ENCODE measurements at regions not wholly inside any gene's neighbourhood (a gene's known extent, or its start where the extent isn't known, plus 50 kb on each side); places are given as distances from the start of the nearest gene placed in this dataset.

DNA sequence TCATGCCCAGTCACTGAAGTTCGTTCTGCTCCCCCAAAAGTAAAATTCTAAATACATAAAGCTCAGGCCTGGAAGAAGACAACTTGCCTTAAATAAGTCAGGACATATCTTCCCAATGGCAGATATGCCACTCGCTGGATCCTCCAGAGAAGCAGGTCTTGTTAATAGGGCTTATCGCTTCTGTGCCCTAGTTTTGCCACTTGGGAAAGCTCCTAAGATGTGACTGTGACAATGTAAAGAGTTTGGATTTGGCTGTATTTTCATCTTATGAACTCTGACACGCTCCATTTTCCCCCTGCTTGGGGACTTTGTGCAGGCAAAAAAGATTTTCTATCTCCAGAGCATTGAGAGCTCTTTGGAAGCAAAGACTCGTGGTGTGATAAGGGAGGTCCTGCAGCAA is 279.9 kb downstream of the WDR11 start:
- 67 to 68% methylated on average over 5 of the region's 5 CpGs for WGBS, 2 donors
- H3K27me3 ChIP-seq = no peaks in the 10 kb centered on the region
- H3K4me3 ChIP-seq = no peak overlapping the region
- no peak for DNase-seq
- intact Hi-C loops (cut with DNase I) = no loop called here
- H3K4me1 ChIP-seq = no peaks in the 10 kb centered on the region
- no peak for TF ChIP-seq POLR2A (IDR thresholded peaks at IDR 0.05)
- no peaks in the 10 kb centered on the region for H3K36me3 ChIP-seq (replicated peaks in 1 of 2; ENCODE audit: insufficient read depth in 1 of 2, low read depth in 2 of 2)
- ATAC-seq = no peak
- no peaks in the 10 kb centered on the region for H3K9me3 ChIP-seq
- H3K27ac ChIP-seq = no peak overlapping the region

DNA sequence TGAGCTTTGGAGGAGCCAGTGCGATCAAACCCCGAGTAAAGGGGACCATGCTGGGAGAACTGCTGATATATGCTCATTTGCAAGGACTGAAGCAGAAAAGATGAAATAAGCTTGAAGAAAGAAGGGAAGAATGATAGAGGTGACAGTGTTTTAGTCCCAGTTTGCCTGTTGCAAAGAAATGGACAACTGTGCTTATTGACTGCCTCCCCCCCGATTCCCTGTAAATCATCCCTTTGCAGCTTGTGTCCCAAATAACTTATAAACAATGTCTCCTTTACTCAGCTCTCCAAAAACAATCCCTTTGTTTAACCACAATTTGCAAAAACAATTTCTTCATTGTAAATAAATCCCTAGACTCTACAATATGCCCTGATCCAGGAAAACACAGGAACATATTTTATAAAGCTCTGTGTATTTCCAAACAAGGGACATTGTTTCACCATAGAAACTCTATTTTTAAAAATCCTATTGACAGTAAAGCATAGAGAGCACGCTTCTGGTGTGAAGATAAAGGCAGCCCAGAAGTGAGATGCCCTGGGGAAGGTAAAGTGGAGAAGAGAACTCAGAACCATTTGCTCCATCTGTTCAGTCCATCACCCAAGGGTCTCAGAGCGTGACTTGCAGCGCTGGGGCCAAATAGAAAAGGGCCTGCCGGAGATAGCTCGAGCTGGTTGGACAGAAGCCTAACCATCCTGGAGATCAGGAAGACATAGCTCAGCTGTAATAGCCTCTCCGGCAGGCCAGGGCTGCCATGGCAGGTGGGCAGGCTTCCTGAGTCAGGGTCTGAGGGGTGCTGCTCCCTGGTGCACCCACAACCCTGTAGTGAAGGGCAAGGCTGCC is 280.5 kb downstream of the WDR11 start:
- intact Hi-C loops (cut with DNase I) = no loop called here
- Histone ChIP-seq H3K27me3 (no peaks in the 10 kb centered on the region), H3K9me3 (no peaks in the 10 kb centered on the region), H3K36me3 (replicated peaks in 1 of 2; ENCODE audit: insufficient read depth in 1 of 2, low read depth in 2 of 2) (no peaks in the 10 kb centered on the region), H3K4me1 (no peaks in the 10 kb centered on the region), H3K27ac (no peak overlapping the region), H3K4me3 (no peak overlapping the region)
- no peak for DNase-seq
- no peak for TF ChIP-seq POLR2A (IDR thresholded peaks at IDR 0.05)
- TF ChIP-seq, protein P1, sequence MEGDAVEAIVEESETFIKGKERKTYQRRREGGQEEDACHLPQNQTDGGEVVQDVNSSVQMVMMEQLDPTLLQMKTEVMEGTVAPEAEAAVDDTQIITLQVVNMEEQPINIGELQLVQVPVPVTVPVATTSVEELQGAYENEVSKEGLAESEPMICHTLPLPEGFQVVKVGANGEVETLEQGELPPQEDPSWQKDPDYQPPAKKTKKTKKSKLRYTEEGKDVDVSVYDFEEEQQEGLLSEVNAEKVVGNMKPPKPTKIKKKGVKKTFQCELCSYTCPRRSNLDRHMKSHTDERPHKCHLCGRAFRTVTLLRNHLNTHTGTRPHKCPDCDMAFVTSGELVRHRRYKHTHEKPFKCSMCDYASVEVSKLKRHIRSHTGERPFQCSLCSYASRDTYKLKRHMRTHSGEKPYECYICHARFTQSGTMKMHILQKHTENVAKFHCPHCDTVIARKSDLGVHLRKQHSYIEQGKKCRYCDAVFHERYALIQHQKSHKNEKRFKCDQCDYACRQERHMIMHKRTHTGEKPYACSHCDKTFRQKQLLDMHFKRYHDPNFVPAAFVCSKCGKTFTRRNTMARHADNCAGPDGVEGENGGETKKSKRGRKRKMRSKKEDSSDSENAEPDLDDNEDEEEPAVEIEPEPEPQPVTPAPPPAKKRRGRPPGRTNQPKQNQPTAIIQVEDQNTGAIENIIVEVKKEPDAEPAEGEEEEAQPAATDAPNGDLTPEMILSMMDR (IDR thresholded peaks at IDR 0.05) = no peak
- WGBS, 2 donors = 65 to 69% methylated on average over 9 of the region's 9 CpGs
- no peak for ATAC-seq

DNA sequence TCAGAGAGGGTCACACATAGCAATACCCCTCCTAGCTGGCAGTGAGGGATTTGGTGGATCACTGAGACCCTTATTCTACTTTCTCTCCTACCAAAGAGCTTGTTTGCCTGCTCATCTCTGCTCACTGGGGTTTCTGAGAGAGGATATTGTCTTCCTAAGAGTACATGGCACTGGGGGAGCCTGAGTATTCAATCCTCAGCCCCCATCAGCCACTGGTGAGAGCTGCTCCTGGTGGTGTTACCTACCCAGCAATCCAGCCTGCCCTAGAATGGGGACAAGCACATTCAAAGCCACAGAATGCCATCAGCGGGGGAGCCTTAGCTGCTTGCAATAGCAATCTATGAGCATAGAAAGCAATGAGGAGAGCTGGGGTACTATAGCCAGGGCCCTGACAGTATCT is 281.1 kb downstream of the WDR11 start:
- intact Hi-C loops (cut with DNase I) = no loop called here
- TF ChIP-seq, protein P1 (IDR thresholded peaks at IDR 0.05) = no peak
- no peak for TF ChIP-seq POLR2A (IDR thresholded peaks at IDR 0.05)

DNA sequence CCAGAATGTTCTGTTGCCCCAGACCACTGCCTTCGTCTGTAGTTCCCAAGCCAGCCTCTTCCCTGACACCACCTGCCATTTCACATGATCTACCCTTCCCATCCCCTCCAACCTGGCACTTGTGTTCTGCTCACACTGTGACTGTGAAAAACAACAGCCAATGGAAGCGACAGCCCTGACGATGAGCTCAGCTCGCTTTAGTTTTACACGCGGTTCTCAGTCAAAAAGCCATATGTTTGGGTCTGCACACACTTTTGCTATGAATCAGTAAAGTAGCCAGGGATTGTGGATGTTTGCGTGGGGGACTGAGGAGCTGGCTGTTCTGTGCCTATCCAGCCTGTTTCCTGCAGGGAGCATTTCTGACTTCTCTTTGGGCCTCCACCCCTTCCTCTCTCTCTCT is 282.7 kb downstream of the WDR11 start:
- H3K9me3 ChIP-seq = no peaks in the 10 kb centered on the region
- H3K27ac ChIP-seq = no peak overlapping the region
- 78 to 80% methylated on average over 7 of the region's 7 CpGs for WGBS, 2 donors
- no peak overlapping the region for H3K4me3 ChIP-seq
- DNase-seq (no peak), ATAC-seq (no peak)
- TF ChIP-seq, protein P1 (IDR thresholded peaks at IDR 0.05) = no peak
- no peak for TF ChIP-seq POLR2A (IDR thresholded peaks at IDR 0.05)
- H3K4me1 ChIP-seq = no peaks in the 10 kb centered on the region
- H3K27me3 ChIP-seq = no peaks in the 10 kb centered on the region
- intact Hi-C loops (cut with DNase I) = no loop called here
- no peaks in the 10 kb centered on the region for H3K36me3 ChIP-seq (replicated peaks in 1 of 2; ENCODE audit: insufficient read depth in 1 of 2, low read depth in 2 of 2)

More for the DNA sequence above, 281.1 kb downstream of the WDR11 start:
- Histone ChIP-seq H3K27ac (no peak overlapping the region), H3K36me3 (replicated peaks in 1 of 2; ENCODE audit: insufficient read depth in 1 of 2, low read depth in 2 of 2) (no peaks in the 10 kb centered on the region), H3K4me1 (no peaks in the 10 kb centered on the region), H3K27me3 (no peaks in the 10 kb centered on the region), H3K9me3 (no peaks in the 10 kb centered on the region), H3K4me3 (no peak overlapping the region)
- 88 to 100% methylated on average over 1 of the region's 1 CpG for WGBS, 2 donors
- ATAC-seq = no peak
- DNase-seq = no peak

DNA sequence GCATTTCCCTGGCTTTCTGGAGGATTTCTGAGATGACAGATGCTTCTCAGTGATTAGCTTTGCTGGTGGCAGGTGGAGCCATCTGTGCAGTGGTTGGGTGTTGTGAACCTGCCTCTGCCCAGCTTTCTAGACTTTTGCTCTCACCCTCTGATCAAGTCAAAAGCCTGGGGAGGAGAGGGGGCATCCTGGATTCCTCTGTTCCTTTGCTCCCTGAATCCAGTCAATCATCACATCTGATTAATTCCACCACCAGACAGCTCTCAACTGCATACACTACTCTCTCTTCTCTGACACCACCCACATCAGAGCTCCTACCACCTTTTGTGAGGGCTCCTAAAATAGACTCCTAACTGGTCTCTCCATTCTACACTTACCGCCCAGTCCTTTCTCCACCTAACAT is 283.5 kb downstream of the WDR11 start:
- no peak for ATAC-seq
- H3K4me1 ChIP-seq = no peaks in the 10 kb centered on the region
- no peaks in the 10 kb centered on the region for H3K9me3 ChIP-seq
- no peak for DNase-seq
- H3K36me3 ChIP-seq (replicated peaks in 1 of 2; ENCODE audit: insufficient read depth in 1 of 2, low read depth in 2 of 2) = no peaks in the 10 kb centered on the region
- 53 to 90% methylated on average over 1 of the region's 1 CpG for WGBS, 2 donors
- H3K4me3 ChIP-seq = no peak overlapping the region
- intact Hi-C loops (cut with DNase I) = no loop called here
- TF ChIP-seq, protein P1 (IDR thresholded peaks at IDR 0.05) = no peak
- TF ChIP-seq POLR2A (IDR thresholded peaks at IDR 0.05) = no peak
- no peak overlapping the region for H3K27ac ChIP-seq
- H3K27me3 ChIP-seq = no peaks in the 10 kb centered on the region
